BE2C (cell line): ENCODE measurements at regions not wholly inside any gene's neighbourhood (a gene's known extent, or its start where the extent isn't known, plus 50 kb on each side); places are given as distances from the start of the nearest gene placed in this dataset.

Experiments
- DNase-seq: peaks from one replicate; pipeline ENCODE4 v3.0.0-alpha.2; 2020
- H3K27me3 ChIP-seq: fragments of 250-450 bp; sonication (Bioruptor Pico); 2 replicates; pipeline ENCODE4 v1.5.1; 2020; ENCODE audit warnings: mild to moderate bottlenecking
- H3K36me3 ChIP-seq: fragments of 250-450 bp; sonication (Bioruptor Pico); 2 replicates; pipeline ENCODE4 v1.5.1; 2020; ENCODE audit warnings: mild to moderate bottlenecking
- H3K4me1 ChIP-seq: fragments of 250-450 bp; sonication (Bioruptor Pico); 2 replicates; pipeline ENCODE4 v1.5.1; 2020
- H3K4me3 ChIP-seq: 2 replicates; pipeline ENCODE4 v1.5.1; 2011; ENCODE audit warnings: low read depth, low read length
- H3K9me3 ChIP-seq: fragments of 250-450 bp; sonication (Bioruptor Pico); 2 replicates; pipeline ENCODE4 v1.5.1; 2020
- TF ChIP-seq, protein P1 (sequence below): IDR thresholded peaks from 2 replicates; pipeline ENCODE4 v1.5.1; 2012; ENCODE audit warnings: mild to moderate bottlenecking, low read depth, low read length

DNA sequence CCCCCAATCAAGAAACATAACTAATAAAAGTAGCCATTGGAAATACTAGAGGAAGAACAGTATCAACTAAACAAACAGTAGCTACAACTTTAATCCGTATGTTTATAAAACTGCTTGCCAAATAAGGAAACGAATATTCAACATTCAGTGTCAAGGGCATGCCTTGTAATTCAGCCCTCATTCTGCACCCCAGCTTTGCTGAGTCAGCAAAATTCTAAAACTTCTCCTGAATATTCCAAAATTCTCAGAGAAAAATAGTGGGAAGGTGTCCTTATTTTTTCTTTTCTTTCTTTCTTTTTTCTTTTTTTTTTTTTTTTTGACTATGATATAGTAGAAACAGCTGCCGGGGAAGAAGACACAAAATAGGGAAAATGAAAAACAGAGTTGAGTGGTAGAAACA lies 344.8 kb upstream of the MAGEC2 start:
- no peaks in the 10 kb centered on the region for H3K36me3 ChIP-seq
- TF ChIP-seq, protein P1, sequence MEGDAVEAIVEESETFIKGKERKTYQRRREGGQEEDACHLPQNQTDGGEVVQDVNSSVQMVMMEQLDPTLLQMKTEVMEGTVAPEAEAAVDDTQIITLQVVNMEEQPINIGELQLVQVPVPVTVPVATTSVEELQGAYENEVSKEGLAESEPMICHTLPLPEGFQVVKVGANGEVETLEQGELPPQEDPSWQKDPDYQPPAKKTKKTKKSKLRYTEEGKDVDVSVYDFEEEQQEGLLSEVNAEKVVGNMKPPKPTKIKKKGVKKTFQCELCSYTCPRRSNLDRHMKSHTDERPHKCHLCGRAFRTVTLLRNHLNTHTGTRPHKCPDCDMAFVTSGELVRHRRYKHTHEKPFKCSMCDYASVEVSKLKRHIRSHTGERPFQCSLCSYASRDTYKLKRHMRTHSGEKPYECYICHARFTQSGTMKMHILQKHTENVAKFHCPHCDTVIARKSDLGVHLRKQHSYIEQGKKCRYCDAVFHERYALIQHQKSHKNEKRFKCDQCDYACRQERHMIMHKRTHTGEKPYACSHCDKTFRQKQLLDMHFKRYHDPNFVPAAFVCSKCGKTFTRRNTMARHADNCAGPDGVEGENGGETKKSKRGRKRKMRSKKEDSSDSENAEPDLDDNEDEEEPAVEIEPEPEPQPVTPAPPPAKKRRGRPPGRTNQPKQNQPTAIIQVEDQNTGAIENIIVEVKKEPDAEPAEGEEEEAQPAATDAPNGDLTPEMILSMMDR: no peak
- H3K9me3 ChIP-seq: no peaks in the 10 kb centered on the region
- DNase-seq: no peak
- no peak overlapping the region for H3K4me3 ChIP-seq
- H3K27me3 ChIP-seq: no peaks in the 10 kb centered on the region
- H3K4me1 ChIP-seq: no peaks in the 10 kb centered on the region

DNA sequence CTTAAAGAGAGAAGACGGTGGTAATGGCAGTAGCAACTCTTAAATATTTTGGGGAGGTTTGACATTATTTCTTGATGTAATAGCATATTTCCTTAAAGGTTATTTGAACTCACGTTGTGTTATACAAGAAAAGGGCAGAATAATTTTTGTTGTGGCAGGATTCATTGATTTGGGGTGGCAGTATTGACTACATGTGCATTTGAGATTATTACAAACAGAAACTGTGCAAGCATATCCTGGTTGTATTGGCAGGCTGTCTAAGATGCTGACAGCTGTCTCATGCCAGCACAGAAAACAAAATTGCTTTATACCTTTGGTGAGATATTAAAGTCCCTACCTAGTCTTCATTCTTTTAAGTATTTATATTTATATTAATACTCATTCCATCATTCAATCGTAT lies 300.7 kb upstream of the MAGEC2 start:
- Histone ChIP-seq H3K4me1 (no peaks in the 10 kb centered on the region), H3K9me3 (no peaks in the 10 kb centered on the region), H3K4me3 (no peak overlapping the region), H3K27me3 (no peaks in the 10 kb centered on the region), H3K36me3 (no peaks in the 10 kb centered on the region)
- no peak for DNase-seq
- TF ChIP-seq, protein P1: no peak

DNA sequence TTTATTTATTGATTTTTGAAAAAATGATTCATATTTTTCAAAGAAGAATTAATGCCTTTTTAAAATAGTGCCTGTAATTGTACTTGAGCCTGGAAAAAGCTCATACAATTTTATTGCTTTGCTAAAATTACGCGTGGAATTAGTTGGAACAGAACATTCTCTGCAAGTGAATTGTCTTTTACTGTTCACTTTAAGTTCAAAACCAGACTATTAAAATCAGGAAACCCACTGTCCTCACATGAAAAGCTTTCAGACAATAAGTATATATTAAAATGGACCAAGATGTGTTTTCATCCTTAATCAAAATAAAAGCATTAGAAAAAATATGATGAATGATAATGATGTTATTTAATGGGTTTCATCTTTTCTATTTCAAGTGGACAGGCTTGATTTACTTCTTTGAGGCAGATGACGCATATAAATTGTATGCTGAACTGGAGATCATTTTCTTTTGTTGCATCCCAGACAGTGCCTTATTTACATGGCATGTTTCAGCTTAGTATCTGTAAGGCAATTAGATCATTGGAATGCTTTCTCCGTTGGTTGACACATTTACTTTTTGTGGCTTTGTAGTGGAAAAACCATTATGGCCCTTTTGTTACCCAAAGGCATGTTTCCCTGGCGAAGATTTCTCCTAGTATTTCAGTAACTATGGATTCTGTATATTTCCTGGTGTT lies 299.0 kb upstream of the MAGEC2 start:
- no peaks in the 10 kb centered on the region for H3K27me3 ChIP-seq
- DNase-seq: no peak
- H3K4me3 ChIP-seq: no peak overlapping the region
- no peaks in the 10 kb centered on the region for H3K36me3 ChIP-seq
- H3K9me3 ChIP-seq: no peaks in the 10 kb centered on the region
- TF ChIP-seq, protein P1: no peak
- no peaks in the 10 kb centered on the region for H3K4me1 ChIP-seq

DNA sequence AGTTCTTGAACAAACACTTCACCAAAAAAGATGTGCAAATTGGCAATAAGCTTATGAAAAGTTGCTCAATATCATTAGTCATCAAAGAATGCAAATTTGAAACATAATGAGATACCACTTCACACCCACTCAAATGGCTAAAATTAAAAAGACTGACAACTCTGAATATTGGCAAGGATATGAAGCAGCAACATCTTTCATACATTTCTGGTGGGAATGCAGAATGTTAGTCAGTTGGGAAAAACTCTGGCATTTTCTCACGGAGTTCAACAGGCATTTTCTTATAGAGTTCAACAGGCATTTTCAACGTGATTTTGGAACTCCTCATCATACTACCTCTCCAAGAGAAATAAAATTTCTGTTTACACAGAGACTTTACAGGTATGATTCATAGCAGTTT lies 297.4 kb upstream of the MAGEC2 start:
- Histone ChIP-seq H3K27me3 (no peaks in the 10 kb centered on the region), H3K4me1 (no peaks in the 10 kb centered on the region), H3K36me3 (no peaks in the 10 kb centered on the region), H3K9me3 (no peaks in the 10 kb centered on the region), H3K4me3 (no peak overlapping the region)
- TF ChIP-seq, protein P1: no peak
- DNase-seq: no peak

DNA sequence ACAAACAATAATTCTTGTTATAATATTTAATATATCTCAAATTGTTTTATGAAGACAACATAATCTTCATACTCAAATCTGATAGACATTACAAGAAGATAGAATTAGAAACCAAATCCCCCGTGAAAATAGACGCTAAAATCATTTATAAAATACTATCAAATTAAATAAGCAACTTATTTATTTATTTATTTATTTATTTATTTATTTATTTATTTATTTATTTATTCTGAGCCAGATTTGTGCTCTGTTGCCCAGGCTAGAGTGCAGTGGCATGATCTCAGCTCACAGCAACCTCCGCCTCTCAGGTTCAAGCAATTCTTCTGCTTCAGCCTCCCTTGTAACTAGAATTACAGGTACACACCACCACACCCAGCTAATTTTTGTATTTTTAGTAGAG lies 294.9 kb upstream of the MAGEC2 start:
- DNase-seq: no peak
- Histone ChIP-seq H3K4me1 (no peaks in the 10 kb centered on the region), H3K27me3 (no peaks in the 10 kb centered on the region), H3K9me3 (no peaks in the 10 kb centered on the region), H3K4me3 (no peak overlapping the region), H3K36me3 (no peaks in the 10 kb centered on the region)
- TF ChIP-seq, protein P1: no peak

DNA sequence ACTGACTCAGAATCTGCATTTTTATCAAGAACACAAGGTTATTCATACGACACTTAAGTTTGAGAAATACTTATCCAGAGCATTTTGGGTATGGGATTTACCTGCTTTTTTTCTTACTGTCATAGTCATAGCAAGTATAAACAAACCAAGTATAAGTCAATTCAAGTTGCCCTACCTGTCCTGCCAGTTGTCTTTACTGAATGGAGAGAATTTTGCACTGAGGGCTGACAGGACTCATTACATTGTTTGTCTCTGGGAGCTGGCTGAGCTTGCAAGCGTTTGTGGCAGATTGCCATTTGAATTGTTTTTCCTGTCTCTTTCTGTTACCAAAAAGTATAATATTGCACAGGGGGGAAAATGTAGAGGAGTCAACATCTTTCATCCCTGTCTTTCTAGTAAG lies 278.9 kb upstream of the MAGEC2 start:
- no peak for DNase-seq
- Histone ChIP-seq H3K27me3 (no peaks in the 10 kb centered on the region), H3K4me3 (no peak overlapping the region), H3K9me3 (no peaks in the 10 kb centered on the region), H3K36me3 (no peaks in the 10 kb centered on the region), H3K4me1 (no peaks in the 10 kb centered on the region)
- TF ChIP-seq, protein P1: no peak
